ENCODE measurements at regions not wholly inside any gene's neighbourhood (a gene's known extent, or its start where the extent isn't known, plus 50 kb on each side); places are given as distances from the start of the nearest gene placed in this dataset.

DNA sequence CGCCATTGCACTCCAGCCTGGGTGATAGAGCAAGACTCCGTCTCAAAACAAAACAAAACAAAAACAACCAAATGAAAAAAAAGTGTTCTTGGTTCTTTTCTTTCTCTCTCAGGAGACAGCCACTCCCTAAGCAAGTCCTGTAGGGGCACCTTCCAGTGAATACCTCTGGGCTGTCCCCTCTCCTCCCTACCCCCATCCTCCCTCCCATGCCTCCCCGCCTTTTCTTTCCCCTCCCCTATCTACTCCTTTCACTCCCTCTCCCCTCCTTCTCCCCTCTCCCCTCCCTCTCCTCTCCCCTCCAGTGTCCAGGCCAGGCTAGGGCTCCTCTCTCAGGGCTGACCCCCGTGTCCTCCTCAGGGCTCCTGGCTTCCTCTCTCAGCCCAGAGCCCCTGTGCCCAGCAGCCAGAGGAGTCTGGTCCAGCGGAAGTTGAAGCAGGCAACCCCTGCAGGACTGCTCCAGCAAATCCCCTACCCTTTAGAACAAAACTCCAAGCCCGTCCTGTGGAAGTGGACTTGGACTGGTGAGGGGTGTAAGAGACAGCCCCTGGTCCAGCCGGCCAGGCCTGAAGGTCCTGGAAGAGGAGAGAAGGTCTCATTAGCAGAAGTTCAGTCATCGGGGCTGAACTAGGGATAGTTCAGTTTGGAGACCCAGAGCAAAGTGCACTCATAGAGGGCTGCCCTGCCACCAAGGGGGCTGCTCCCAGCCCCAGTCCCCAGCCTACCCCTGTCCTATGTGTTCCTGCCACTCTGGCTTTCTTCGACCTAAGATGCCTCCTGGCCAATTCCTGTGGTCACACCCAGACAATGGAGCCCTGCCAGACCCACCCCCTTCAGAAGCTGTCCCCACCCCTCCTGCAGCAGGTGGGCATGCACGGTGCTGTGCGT is 79.8 kb upstream of the IQSEC1 start:
- TF ChIP-seq POLR2A (IDR thresholded peaks at IDR 0.05; ENCODE audit: low read length) (no peak), GATA1 (IDR thresholded peaks at IDR 0.05; ENCODE audit: low read depth, low read length) (no peak)
- DNase-seq, result no peak

DNA sequence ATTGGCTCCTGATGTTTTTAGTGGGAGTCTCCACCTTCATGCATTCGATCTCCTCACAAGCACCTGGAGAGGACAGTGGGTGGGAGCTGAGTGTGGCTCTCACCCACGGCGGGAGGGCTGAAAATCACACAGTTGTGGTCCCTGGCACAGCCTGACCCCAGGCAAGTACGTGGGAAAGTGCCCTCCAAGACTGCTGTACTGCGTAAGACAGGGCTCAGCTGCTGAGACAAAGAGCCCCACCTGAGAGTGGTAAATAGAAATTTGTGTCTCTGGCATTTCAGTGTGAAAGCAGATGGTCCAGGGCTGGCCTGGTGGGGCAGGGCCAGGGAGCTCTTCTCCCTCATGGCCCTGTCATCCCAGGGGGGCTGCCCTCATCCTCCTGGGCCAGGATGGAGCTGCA is 77.4 kb upstream of the IQSEC1 start:
- DNase-seq, result no peak
- TF ChIP-seq POLR2A (IDR thresholded peaks at IDR 0.05; ENCODE audit: low read length), result no peak
- TF ChIP-seq GATA1 (IDR thresholded peaks at IDR 0.05; ENCODE audit: low read depth, low read length), result no peak

DNA sequence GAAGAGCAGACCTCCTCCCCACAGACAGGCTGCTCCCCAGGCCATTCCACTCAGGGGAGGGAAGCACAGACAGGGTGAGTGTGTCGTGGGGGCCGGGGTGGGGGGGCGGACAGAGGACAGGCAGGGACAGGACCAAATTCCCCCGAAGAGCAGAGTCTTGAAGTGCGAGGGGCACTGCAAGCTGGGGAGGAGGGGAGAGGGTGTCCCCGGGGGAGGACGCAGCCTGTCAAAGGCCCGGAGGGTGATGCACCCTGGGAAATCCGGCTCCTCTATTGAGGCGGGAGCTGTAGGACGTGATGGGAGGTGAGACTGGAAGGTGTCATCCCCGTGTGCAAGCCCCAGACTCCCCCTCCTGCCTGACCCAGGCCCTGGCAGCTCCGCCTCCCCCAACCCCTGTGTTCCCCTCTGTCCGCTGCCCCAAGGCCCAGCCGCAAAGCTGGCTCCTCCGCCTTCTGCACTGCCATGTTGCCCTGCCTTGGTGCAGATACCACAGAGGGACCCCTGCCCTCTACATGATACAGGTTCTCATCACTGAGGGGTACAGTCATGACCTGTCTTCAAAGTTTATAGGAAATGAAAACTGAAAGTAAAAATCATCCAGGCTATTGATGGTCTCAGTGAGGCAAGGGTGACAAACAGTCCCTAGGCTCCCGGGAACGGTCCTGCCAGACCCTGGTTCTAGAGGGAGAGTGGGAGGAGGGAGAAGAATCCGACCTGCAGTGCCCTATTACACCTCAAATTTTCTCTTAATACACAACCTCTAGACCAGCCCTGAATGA is 76.3 kb upstream of the IQSEC1 start:
- TF ChIP-seq POLR2A (IDR thresholded peaks at IDR 0.05; ENCODE audit: low read length), result no peak
- no peak for TF ChIP-seq GATA1 (IDR thresholded peaks at IDR 0.05; ENCODE audit: low read depth, low read length)
- no peak for DNase-seq

DNA sequence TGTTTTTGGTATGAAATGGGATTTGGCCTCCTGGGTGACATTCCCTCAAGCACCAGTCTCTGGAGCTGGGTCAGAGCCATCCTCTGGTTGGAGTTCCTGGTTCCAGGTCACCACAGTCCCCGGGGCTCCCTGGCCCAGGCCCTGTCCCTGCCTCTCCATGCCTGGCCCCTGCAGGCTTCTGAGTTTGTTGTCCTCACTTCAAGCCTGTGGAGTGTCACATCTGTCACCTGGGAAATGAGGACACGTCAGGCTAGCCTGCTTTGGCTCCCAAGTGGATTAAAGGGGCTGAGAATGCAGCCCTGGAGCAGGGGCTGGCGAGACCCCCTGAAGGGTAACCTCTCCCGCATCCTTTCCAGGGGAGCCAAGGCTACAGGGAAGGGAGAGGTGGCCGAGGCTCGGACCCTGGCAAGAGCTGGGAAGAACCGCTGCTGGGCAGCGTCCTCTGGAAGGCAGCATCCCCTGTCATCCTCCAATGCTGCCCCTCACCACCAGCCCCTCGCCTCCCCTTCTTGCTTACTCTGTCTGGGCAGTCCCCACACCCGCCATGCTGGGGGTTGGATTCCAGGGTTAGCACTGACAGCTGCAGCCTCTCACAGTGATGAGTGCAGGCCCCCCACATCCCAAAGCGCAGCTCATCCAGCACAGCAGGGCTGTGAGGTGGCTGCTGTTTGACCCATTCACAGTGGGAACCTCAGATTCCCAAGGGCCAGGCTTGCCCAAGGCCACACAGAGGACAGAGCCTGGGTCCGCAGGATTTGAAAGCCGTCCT is 75.5 kb upstream of the IQSEC1 start:
- TF ChIP-seq GATA1 (IDR thresholded peaks at IDR 0.05; ENCODE audit: low read depth, low read length) (no peak), POLR2A (IDR thresholded peaks at IDR 0.05; ENCODE audit: low read length) (no peak)

DNA sequence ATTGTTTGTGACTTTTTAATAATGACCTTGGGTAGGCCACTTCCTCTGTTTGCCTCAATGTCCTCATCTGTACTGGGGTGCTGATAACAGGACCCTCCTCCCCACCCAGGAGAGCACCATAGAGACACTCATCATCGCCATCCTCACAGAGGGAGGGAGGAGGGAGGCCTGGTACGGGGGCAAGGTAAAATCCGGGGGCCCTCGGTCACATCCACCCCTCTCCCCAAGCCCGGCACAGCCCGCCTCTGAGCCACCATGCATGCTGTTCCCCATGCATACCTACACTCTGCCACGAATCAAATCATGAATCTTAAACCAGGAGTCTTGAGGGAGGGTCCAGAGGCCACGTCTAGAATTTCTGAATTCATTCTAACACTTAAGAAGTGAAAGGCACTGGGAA is 74.9 kb upstream of the IQSEC1 start:
- TF ChIP-seq GATA1 (IDR thresholded peaks at IDR 0.05; ENCODE audit: low read depth, low read length), result no peak
- no peak for TF ChIP-seq POLR2A (IDR thresholded peaks at IDR 0.05; ENCODE audit: low read length)
- DNase-seq, result no peak

More for the DNA sequence above, 75.5 kb upstream of the IQSEC1 start:
- no peak for DNase-seq

DNA sequence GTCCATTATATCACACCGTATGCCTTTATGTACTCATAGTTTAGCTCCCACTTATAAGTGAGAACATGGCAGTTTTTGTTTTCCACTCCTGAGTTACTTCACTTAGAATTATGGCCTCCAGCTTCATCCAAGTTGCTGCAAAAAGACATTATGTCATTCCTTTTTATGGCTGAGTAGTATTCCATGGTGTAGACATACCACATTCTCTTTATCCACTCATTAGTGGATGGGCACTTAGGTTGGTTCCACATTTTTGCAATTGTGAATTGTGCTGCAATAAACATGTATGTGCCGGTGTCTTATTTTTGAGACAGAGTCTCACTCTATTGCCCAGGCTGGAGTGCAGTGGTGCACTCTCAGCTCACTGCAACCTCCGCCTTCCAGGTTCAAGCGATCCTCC is 74.1 kb upstream of the IQSEC1 start:
- TF ChIP-seq POLR2A (IDR thresholded peaks at IDR 0.05; ENCODE audit: low read length) (no peak), GATA1 (IDR thresholded peaks at IDR 0.05; ENCODE audit: low read depth, low read length) (no peak)

DNA sequence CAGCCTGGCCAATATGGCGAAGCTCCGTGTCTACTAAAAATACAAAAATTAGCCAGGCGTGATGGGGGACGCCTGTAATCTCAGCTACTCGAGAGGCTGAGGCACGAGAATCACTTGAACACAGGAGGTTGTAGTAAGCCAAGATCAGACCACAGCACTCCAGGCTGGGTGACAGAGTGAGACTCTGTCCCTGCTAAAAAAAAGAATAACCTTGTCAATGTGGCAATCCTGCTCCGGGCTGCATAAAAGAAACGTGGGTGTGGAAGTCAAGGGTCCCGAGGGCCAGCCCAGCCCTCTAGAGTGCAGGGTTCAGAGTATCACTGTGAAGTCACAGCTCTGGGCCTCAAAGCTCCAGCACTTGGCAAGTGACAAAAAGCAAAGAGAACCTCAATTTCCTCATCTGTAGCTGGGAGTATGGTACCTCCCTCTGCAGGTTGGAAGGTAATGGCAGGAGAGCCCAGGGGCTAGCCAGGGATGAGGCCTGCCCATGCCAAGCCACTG is 73.5 kb upstream of the IQSEC1 start:
- TF ChIP-seq POLR2A (IDR thresholded peaks at IDR 0.05; ENCODE audit: low read length), result no peak
- no peak for TF ChIP-seq GATA1 (IDR thresholded peaks at IDR 0.05; ENCODE audit: low read depth, low read length)

More for the DNA sequence above, 74.1 kb upstream of the IQSEC1 start:
- DNase-seq, result no peak

DNA sequence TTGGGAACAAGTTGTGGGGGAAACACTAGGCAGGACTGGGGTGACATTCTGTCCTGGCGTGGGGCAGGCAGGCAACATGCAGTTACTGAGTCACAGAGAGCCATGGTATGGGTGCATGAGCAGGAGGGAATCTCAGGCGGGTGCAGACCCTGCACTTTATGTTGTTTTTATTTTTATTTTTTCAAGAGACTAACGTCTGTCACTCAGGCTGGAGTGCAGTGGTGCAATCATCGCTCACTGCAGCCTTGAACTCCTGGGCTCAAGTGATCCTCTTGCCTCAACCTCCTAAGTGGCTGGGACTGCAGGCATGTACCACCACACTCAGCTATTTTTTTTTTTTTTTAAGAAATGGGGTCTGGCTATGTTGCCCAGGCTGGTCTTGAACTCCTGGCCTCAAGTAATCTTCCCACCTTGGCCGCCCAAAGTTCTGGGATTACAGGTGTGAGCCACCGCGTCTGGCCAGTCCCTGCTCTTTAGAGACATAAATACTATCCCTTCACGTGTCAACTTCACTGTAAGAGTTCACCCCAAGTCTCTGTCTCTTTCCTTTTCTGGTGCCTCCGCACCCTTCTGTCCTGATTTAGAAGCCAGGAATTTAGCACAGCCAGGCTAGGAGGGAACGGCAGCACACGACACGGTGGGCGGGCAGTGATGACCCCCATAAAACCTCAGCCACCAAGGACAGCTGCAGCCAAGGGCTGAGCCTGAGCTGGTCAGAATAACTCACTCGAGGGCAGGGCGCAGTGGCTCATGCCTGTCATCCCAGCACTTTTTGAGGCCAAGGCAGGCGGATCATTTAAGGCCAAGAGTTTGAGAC is 72.8 kb upstream of the IQSEC1 start:
- no peak for DNase-seq
- TF ChIP-seq POLR2A (IDR thresholded peaks at IDR 0.05; ENCODE audit: low read length) (no peak), GATA1 (IDR thresholded peaks at IDR 0.05; ENCODE audit: low read depth, low read length) (no peak)

More for the DNA sequence above, 73.5 kb upstream of the IQSEC1 start:
- no peak for DNase-seq

DNA sequence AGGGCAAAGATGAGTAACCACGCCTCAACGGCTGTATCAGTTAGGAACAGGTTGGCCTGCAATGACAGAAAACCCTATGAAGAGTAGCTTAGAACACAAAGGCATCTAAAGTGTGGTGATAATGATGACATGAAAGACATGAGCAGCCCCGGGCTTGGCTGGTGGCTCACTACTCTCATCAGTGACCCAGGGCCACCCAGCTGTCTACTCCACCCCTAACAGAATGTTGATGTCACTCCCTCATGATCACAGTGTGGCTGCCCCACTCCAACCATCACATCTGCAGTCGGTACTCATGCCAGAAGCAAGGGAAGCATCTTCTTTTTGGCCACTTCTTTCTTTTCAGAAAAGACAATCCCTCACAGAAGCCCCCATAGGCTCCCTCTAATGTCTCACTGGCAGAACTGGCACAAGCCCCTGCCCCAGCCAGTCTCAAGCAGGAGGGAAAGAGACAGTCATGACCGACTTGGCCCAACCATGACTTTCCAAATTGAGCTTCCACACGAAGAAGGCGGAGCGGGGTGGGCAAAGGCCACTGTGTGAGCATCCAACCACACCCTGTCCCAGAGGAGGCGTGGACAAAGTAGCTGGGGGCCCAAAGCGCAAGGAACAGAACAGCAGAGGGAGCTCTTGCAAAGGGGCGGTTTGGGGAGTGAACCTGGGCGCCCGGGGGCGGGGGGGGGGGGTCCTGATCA is 72.0 kb upstream of the IQSEC1 start:
- TF ChIP-seq GATA1 (IDR thresholded peaks at IDR 0.05; ENCODE audit: low read depth, low read length), result no peak
- no peak for TF ChIP-seq POLR2A (IDR thresholded peaks at IDR 0.05; ENCODE audit: low read length)
- DNase-seq, result peak in 1 of 2 experiments; percentile 6

DNA sequence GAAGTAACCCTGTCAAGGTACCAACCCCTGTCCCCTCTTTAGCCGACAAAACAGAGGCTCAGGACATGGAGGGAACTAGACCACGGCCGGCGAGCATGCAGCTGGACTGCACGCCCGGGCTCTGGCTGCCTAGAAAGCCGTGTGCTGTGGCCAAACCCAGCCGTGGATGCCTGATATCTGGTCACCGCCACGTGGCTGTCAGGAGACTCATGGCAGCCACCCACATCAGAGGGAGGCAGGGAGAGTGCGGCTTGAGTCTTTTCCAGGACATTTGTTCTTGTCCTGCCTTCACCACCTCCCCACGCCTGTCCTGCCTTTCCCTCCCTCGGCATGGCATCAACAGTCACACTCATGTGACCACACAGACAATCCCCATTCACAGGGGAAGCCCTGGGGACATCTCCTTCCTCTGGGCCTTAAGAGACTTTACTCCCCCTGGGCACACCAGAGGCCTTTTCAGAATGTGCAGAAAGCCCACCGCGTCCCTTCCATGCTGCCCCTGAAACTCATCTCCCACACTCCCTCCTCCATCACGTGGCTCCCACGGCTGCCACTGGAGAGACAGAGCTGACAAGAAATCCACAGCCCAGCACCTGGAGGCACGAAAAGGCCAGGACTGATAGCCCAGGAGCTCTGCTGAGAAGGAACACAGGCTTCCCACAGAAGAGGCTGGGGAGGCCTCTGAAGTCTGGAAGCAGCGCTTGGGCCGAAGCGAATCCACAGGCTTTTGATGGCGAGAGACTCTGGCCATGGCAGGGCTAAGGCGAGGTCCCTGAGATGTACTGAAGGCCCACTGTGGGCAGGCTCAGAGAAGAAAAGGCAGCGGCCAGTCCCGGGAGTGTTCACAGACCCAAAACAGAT is 71.2 kb upstream of the IQSEC1 start:
- no peak for DNase-seq
- no peak for TF ChIP-seq GATA1 (IDR thresholded peaks at IDR 0.05; ENCODE audit: low read depth, low read length)
- TF ChIP-seq POLR2A (IDR thresholded peaks at IDR 0.05; ENCODE audit: low read length), result no peak

DNA sequence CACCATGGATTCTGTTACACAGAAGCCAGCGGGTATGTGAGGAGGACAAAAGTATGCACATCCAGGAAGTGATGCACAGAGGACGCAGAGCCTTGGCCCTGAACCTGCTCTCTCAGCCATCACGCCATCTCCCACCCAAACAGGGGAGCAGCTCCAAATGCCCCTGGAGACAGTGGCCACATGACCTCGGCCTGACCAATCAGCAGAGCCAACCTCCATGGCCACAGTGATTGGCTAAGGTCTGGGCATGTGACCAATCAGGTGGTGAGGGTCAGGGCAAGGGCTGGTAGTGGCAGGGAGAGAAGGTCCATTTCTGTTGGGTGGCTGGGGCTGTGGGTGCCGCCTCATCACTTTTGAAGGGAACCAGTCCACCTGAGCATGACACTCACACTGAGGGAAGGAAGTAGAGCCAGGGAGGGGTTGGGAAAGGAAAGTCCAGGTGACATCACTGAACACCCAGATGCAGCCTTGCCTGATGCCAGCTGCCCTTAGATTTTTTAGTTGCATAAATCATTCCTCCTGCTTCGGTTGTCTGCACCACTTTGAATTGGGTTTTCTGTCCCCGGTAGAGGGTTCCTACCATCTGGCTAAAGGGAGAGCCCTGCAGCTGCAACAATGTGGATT is 70.3 kb upstream of the IQSEC1 start:
- DNase-seq, result no peak

More for the DNA sequence above, 70.3 kb upstream of the IQSEC1 start:
- no peak for TF ChIP-seq POLR2A (IDR thresholded peaks at IDR 0.05; ENCODE audit: low read length)
- no peak for TF ChIP-seq GATA1 (IDR thresholded peaks at IDR 0.05; ENCODE audit: low read depth, low read length)
